ENCODE measurements at regions not wholly inside any gene's neighbourhood (a gene's known extent, or its start where the extent isn't known, plus 50 kb on each side); places are given as distances from the start of the nearest gene placed in this dataset.
A peak's percentile ranks its signal among the peaks of the same experiment; 100 is the strongest.

DNA sequence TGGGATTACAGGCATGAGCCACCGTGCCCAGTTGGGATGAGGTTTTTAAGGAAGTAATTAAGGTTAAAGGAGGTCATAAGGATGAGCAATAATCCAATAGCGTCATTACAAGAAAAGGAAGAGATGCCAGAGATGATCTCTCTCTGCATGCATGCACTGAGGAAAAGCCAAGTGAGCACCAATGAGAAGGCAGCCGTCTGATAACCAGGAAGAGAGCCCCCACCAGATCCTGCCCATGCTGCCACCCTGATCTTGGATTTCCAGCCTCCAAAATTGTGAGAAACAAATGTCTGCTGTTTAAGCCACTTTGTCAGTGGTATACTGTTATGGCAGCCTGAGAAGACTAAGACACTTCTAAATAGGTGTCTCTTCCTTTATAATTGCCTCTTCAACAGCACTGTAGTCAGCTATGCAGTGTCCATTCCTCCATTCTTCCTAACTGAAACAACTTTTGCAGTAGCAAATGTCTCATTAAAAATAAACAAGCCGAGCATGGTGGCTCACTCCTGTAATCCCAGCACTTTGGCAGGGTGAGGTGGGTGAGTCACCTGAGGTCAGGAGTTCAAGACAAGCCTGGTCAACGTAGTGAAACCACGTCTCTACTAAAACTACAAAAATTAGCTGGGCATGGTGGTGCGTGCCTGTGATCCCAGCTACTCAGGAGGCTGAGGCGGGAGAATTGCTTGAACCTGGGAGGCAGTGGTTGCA lies 216.2 kb upstream of the RUNX1 start:
- DNase-seq (ENCODE audit: insufficient read length, low spot score) (no peak), FAIRE-seq (no peak)

DNA sequence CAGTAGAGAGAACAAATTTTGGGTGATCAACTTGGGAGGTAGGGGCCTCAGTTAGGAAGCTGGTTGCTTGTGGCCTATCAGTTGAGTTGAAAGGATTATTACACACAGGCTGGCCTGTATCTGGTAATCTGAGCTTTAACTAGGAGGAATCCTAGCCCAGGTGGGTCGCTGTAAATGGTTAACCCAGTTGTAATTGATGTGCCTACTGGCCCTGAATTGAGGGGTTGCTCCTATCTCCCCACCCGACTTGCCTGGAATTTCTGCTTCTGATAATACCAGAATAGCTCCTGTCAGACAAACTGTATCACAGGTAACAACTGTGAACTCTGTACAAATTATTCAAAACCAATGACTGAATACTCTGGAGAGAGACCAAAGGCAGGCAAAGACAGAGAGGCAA lies 210.4 kb upstream of the RUNX1 start:
- FAIRE-seq (no peak), DNase-seq (ENCODE audit: insufficient read length, low spot score) (no peak)

DNA sequence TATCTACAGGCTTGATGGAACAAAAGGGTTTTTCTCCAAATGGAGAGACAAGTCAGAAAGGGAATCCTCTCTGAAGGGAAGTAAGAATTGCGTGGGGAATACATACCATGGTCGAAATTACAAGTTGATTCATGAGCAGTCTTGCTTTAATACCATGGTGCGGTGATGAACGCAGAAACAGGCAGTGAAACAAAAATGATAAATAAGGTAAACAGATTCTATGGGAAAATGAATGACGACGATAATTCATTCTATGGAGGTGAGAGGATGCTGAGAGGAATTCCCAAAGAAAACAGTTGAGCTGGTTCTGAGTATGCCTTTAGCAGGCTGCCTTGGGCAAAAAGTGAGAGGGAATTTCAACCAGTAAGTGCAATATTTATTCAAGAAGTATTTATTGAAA lies 209.4 kb upstream of the RUNX1 start:
- FAIRE-seq (no peak), DNase-seq (ENCODE audit: insufficient read length, low spot score) (no peak)

- DNase-seq (ENCODE audit: insufficient read length, low spot score) (no peak), FAIRE-seq (no peak)
Measured at GRCh38 chr21:35257413-35257812, 208.3 kb upstream of the RUNX1 start.

DNA sequence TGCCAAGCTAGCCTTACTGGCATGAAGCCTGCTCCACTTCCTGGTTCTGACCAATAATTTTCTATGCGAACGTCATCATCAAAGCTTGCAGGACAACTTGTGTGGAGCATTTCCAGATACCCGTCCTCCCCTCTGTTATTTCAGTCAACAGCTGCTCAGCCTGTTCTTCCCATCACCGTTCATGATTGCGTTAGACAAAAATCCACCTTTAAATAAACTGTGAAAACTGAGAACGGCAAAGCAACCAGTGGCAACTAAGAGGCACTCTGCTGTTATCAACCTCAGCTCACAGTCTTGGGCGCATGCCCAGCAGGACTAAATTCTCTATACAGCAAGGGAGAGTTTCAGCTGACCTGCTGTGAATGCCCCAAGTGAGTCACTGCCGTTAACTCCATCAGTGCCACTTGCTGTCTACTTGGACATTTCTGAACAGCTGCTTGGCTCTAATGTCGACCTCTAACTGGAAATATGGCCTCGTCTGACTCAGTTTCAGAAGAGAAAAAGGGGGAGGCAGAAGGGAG lies 207.4 kb upstream of the RUNX1 start:
- DNase-seq (ENCODE audit: insufficient read length, low spot score) (no peak), FAIRE-seq (no peak)

- FAIRE-seq (no peak), DNase-seq (ENCODE audit: insufficient read length, low spot score) (no peak)
Measured at GRCh38 chr21:35254765-35255138, 205.7 kb upstream of the RUNX1 start.

GRCh38 chr21:35254006-35254764 lies 205.1 kb upstream of the RUNX1 start:
- DNase-seq (ENCODE audit: insufficient read length, low spot score): no peak
- FAIRE-seq: no peak

- FAIRE-seq: no peak
- DNase-seq (ENCODE audit: insufficient read length, low spot score): no peak
Measured at GRCh38 chr21:35252831-35253230, 203.7 kb upstream of the RUNX1 start.

GRCh38 chr21:35249636-35250035 lies 200.5 kb upstream of the RUNX1 start:
- FAIRE-seq: no peak

GRCh38 chr21:35245879-35246278 lies 196.8 kb upstream of the RUNX1 start:
- FAIRE-seq (no peak), DNase-seq (ENCODE audit: insufficient read length, low spot score) (no peak)

More at GRCh38 chr21:35249636-35250035, 200.5 kb upstream of the RUNX1 start:
- no peak for DNase-seq (ENCODE audit: insufficient read length, low spot score)

DNA sequence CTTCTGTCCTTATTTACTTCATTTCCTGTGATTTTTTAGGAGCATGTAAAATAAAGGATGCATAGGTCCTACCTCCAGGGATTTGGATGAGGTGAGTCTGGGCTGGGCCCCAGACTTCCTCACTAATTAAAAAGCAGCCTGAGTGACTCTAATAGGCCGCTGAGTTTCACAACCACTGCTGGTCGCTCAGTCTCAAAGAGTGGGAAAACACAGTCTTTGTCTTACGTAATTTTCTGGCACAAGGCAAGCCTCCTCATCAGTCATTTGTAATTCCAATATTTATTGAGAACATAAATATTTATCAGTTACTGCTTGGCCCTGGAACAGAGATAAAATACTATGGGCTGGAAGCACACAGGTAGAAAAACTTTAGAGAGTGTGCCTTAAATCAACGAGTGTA lies 195.4 kb upstream of the RUNX1 start:
- DNase-seq (ENCODE audit: insufficient read length, low spot score): no peak
- FAIRE-seq: no peak

DNA sequence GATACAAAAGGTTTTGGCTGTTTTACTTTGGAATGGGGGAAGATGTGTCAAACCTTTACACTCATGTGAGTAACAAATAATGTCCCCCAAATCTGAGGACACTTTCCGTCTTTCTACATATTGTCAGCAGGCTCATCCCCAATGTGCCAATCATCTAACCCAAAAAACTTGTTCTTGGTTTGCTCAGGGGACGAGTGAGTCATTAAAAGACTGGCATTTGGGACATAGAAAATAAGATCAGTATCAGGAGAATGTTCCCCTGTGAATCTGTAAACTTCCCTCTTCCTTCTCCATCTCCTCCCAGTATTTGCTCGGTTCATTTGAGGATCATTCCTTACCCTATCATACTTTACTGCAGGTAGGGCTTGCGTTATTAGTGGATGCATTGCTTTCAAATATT lies 194.1 kb upstream of the RUNX1 start:
- DNase-seq (ENCODE audit: insufficient read length, low spot score): no peak
- FAIRE-seq: no peak

DNA sequence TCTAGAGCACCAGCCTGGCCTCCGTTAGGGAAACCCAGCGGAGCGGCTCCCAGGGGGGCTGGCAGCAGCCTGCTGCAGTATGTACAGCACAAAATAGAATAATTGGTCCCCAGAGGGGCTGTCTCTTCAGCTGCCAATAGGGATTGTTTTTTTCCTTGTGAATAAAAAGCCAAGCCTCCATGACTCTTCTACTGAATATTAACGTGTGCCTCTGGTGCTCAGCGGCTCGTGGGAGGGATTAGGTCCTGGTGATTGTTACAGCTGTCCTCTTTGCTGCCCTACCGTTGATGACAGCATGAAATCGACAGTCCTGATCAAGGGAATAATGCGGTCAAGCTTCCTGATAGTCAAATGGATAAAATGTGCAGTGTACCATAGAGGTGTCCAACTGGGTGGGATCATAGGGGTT lies 190.7 kb upstream of the RUNX1 start:
- no peak for DNase-seq (ENCODE audit: insufficient read length, low spot score)
- FAIRE-seq: no peak

GRCh38 chr21:35238119-35238518 lies 189.0 kb upstream of the RUNX1 start:
- no peak for DNase-seq (ENCODE audit: insufficient read length, low spot score)

DNA sequence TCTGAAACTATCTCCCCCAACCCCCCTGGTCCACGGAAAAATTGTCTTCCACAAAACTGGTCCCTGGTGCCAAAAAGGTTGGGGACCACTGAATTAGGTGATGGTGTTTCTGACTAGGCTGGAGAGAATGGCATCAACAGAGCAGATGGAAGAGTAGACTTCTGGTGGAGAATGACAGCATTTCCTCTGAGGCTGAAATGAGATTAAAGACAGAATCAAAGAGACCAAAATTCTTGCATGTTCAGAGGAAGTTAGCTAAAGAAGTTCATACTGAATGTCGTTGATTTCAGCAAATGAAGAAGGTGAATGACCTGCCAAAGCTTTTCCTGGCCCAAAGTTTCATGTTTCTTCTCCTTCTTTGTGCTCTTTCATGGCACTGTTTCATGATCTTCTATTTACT lies 188.2 kb upstream of the RUNX1 start:
- DNase-seq (ENCODE audit: insufficient read length, low spot score): no peak
- no peak for FAIRE-seq

More at GRCh38 chr21:35238119-35238518, 189.0 kb upstream of the RUNX1 start:
- no peak for FAIRE-seq

DNA sequence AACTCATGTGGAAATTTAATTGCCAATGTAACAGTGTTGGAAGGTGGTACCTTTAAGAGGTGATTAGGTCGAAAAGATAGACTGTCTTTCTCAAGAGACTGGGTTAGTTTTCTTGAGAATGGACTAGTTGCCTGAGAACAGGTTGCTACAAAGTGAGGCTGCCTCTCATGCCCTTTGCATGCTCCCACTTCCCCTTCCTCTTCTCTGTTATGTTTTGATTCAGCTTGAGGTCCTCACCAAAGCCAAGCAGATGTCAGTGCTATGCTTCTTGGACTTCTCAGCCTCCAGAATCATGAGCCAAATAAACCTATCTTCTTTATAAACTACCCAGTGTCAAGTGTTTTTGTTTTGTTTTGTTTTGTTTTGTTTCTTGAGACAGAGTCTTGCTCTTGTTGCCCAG lies 187.0 kb upstream of the RUNX1 start:
- FAIRE-seq: peak; percentile 68
- no peak for DNase-seq (ENCODE audit: insufficient read length, low spot score)

GRCh38 chr21:35234725-35235124 lies 185.6 kb upstream of the RUNX1 start:
- DNase-seq (ENCODE audit: insufficient read length, low spot score) (no peak), FAIRE-seq (no peak)

- DNase-seq (ENCODE audit: insufficient read length, low spot score): no peak
- no peak for FAIRE-seq
Measured at GRCh38 chr21:35233756-35234155, 184.7 kb upstream of the RUNX1 start.

DNA sequence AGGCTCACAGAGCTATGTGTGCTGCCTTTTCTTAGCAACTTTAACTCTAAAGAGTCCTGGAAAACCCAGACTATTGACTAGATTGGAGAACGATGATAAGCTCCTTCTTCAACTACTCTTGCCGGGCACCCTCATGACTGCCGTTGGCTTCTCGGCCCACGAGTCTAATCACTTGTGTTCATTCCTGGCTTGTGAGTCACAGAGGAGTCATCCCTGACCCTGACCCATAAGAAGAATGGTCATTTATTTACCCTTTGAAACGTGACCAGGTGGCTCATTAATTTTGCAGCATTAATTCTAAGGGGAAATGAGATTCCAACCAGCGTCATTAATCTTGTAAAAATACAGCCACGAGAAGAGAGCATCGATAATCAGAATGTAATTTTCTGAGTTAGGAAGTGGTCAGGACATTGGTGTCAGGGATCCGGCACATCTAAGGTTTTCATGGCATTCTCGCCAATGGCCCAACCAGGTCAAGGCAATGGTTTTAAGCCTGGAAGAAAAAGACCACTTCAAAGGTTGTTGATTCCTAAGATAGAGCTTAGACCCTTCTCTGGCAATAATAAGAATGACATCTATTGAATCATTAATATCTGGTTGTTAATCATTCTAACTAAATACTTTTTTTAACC lies 183.6 kb upstream of the RUNX1 start:
- FAIRE-seq: no peak
- no peak for DNase-seq (ENCODE audit: insufficient read length, low spot score)

DNA sequence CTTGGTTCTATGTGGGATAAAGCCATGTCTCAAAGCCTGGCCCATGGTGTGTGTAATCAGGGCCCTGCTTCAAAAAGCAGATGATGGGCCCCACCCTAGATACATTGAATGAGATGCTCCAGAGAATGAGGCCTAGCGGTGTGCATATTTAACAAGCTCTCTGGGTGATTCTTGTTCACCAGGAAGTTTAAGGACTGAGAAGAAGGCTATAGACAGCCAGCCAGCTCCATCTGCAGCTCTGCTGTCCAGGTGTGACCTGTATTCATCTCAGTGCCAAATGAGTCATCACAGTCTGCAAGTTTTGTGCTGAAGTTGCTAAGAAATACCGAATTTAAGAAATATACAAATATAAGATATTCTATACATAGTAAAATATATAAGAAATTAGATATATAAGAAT lies 182.0 kb upstream of the RUNX1 start:
- no peak for FAIRE-seq
- no peak for DNase-seq (ENCODE audit: insufficient read length, low spot score)

DNA sequence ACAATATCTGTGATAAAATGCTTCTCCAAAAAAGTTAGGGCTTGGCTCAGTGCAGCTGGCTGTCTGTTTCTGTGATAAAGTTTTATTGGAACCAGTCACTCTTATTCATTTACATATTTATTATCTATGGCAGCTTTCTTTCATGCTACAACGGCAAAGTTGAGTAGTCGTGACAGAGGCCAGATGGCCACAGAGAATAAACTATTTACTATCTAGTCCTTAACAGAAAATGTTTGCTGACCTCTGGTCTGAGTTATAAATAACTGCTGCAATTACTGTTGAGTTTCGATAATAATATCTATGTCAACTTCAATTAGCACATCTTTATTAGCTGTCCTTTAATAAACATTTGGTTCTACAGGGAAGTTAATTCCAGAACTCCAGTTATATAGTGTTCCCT lies 180.2 kb upstream of the RUNX1 start:
- no peak for FAIRE-seq
- DNase-seq (ENCODE audit: insufficient read length, low spot score): no peak

DNA sequence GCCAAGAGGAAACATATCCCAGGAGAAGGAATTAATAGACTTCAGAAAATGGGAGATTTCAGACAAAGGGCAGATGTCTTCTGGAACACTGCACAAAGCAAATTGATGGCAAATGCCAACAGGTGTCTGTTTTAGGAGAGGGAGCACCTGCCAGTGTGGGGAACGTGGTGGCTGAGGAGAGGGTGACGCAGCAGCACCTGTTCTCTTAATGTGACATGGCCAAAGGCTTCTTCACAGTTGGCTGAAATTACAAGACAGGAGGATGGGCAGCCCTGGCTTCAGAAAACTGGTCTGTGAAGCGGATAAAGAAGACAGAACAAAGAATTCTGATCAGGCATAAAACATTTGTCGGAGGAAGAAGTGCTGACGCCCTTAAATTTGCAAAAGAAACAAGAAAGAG lies 178.7 kb upstream of the RUNX1 start:
- DNase-seq (ENCODE audit: insufficient read length, low spot score) (no peak), FAIRE-seq (peak; percentile 31)

All from GM19239 (cell line).